ENCODE measurements at regions not wholly inside any gene's neighbourhood (a gene's known extent, or its start where the extent isn't known, plus 50 kb on each side); places are given as distances from the start of the nearest gene placed in this dataset.

GRCh38 chr6:126842769-126843168, 275.7 kb upstream of the RSPO3 start:
- no peaks in the 10 kb centered on the region for H3K79me2 ChIP-seq (ENCODE audit: control insufficient read depth, low read length)
- H4K20me1 ChIP-seq (ENCODE audit: control insufficient read depth, insufficient read depth, low read depth, low read length) = no peaks in the 10 kb centered on the region
- H3K27me3 ChIP-seq (ENCODE audit: control insufficient read depth, low read length) = no peaks in the 10 kb centered on the region
- H3F3A ChIP-seq (ENCODE audit: control insufficient read depth, insufficient read depth) = no peaks in the 10 kb centered on the region
- no peaks in the 10 kb centered on the region for H3K4me1 ChIP-seq (ENCODE audit: control insufficient read depth, low read length)
- H3K4me3 ChIP-seq (ENCODE audit: low read length) = no peak overlapping the region
- H3K9me2 ChIP-seq (replicated peaks; ENCODE audit: control insufficient read depth, low read length) = no peaks in the 10 kb centered on the region
- no peaks in the 10 kb centered on the region for H3K9me3 ChIP-seq (ENCODE audit: control insufficient read depth, insufficient read depth, low read length)
- no peaks in the 10 kb centered on the region for H3K36me3 ChIP-seq (ENCODE audit: control insufficient read depth, low read length)
- H3K27ac ChIP-seq (ENCODE audit: low read depth, low read length) = no peak overlapping the region
- no peak overlapping the region for H3K4me2 ChIP-seq (ENCODE audit: low read length)
- TF ChIP-seq CTCF (IDR thresholded peaks at IDR 0.05; ENCODE audit: low read depth, low read length, poor library complexity, severe bottlenecking) (no peak), EZH2phosphoT487 (IDR thresholded peaks at IDR 0.05; ENCODE audit: borderline replicate concordance, low read length) (no peak)

GRCh38 chr6:126848119-126848518, 270.4 kb upstream of the RSPO3 start:
- H3K4me2 ChIP-seq (ENCODE audit: low read length) = no peak overlapping the region
- H3K27me3 ChIP-seq (ENCODE audit: control insufficient read depth, low read length) = no peaks in the 10 kb centered on the region
- H3K4me3 ChIP-seq (ENCODE audit: low read length) = no peak overlapping the region
- no peaks in the 10 kb centered on the region for H3K9me3 ChIP-seq (ENCODE audit: control insufficient read depth, insufficient read depth, low read length)
- H3F3A ChIP-seq (ENCODE audit: control insufficient read depth, insufficient read depth) = no peaks in the 10 kb centered on the region
- no peaks in the 10 kb centered on the region for H3K36me3 ChIP-seq (ENCODE audit: control insufficient read depth, low read length)
- H3K4me1 ChIP-seq (ENCODE audit: control insufficient read depth, low read length) = no peaks in the 10 kb centered on the region
- no peaks in the 10 kb centered on the region for H4K20me1 ChIP-seq (ENCODE audit: control insufficient read depth, insufficient read depth, low read depth, low read length)
- no peak for TF ChIP-seq CTCF (IDR thresholded peaks at IDR 0.05; ENCODE audit: low read depth, low read length, poor library complexity, severe bottlenecking)
- TF ChIP-seq EZH2phosphoT487 (IDR thresholded peaks at IDR 0.05; ENCODE audit: borderline replicate concordance, low read length) = no peak
- H3K27ac ChIP-seq (ENCODE audit: low read depth, low read length) = no peak overlapping the region
- H3K9me2 ChIP-seq (replicated peaks; ENCODE audit: control insufficient read depth, low read length) = no peaks in the 10 kb centered on the region
- no peaks in the 10 kb centered on the region for H3K79me2 ChIP-seq (ENCODE audit: control insufficient read depth, low read length)

GRCh38 chr6:126867641-126868040, 250.8 kb upstream of the RSPO3 start:
- Histone ChIP-seq H3K27me3 (ENCODE audit: control insufficient read depth, low read length) (no peaks in the 10 kb centered on the region), H3K4me1 (ENCODE audit: control insufficient read depth, low read length) (no peaks in the 10 kb centered on the region), H3K27ac (ENCODE audit: low read depth, low read length) (no peak overlapping the region), H3K36me3 (ENCODE audit: control insufficient read depth, low read length) (no peaks in the 10 kb centered on the region), H3K79me2 (ENCODE audit: control insufficient read depth, low read length) (no peaks in the 10 kb centered on the region), H3K4me2 (ENCODE audit: low read length) (no peak overlapping the region), H3K4me3 (ENCODE audit: low read length) (no peak overlapping the region), H3F3A (ENCODE audit: control insufficient read depth, insufficient read depth) (no peaks in the 10 kb centered on the region), H3K9me3 (ENCODE audit: control insufficient read depth, insufficient read depth, low read length) (no peaks in the 10 kb centered on the region), H3K9me2 (replicated peaks; ENCODE audit: control insufficient read depth, low read length) (no peaks in the 10 kb centered on the region), H4K20me1 (ENCODE audit: control insufficient read depth, insufficient read depth, low read depth, low read length) (no peaks in the 10 kb centered on the region)
- no peak for TF ChIP-seq CTCF (IDR thresholded peaks at IDR 0.05; ENCODE audit: low read depth, low read length, poor library complexity, severe bottlenecking)
- no peak for TF ChIP-seq EZH2phosphoT487 (IDR thresholded peaks at IDR 0.05; ENCODE audit: borderline replicate concordance, low read length)

GRCh38 chr6:126873351-126873750, 245.1 kb upstream of the RSPO3 start:
- Histone ChIP-seq H3K4me1 (ENCODE audit: control insufficient read depth, low read length) (no peaks in the 10 kb centered on the region), H3K9me2 (replicated peaks; ENCODE audit: control insufficient read depth, low read length) (no peaks in the 10 kb centered on the region), H3K27ac (ENCODE audit: low read depth, low read length) (no peak overlapping the region), H3K4me3 (ENCODE audit: low read length) (no peak overlapping the region), H3K79me2 (ENCODE audit: control insufficient read depth, low read length) (no peaks in the 10 kb centered on the region), H3K4me2 (ENCODE audit: low read length) (no peak overlapping the region), H3K9me3 (ENCODE audit: control insufficient read depth, insufficient read depth, low read length) (no peaks in the 10 kb centered on the region), H4K20me1 (ENCODE audit: control insufficient read depth, insufficient read depth, low read depth, low read length) (no peaks in the 10 kb centered on the region), H3K27me3 (ENCODE audit: control insufficient read depth, low read length) (no peaks in the 10 kb centered on the region), H3K36me3 (ENCODE audit: control insufficient read depth, low read length) (no peaks in the 10 kb centered on the region), H3F3A (ENCODE audit: control insufficient read depth, insufficient read depth) (no peaks in the 10 kb centered on the region)
- TF ChIP-seq CTCF (IDR thresholded peaks at IDR 0.05; ENCODE audit: low read depth, low read length, poor library complexity, severe bottlenecking) = no peak
- no peak for TF ChIP-seq EZH2phosphoT487 (IDR thresholded peaks at IDR 0.05; ENCODE audit: borderline replicate concordance, low read length)
